Neuronal stem cell (in vitro differentiated cells): ENCODE measurements at regions not wholly inside any gene's neighbourhood (a gene's known extent, or its start where the extent isn't known, plus 50 kb on each side); places are given as distances from the start of the nearest gene placed in this dataset.

ENCODE experiments used
- DNase-seq: peaks from one replicate; pipeline ENCODE4 v3.0.0-alpha.2; 2013; ENCODE audit warnings: low spot score
- H2AFZ ChIP-seq: one replicate; pipeline ENCODE4 v1.6.1; 2013; ENCODE audit warnings: mild to moderate bottlenecking, low read length, inconsistent platforms
- H2AK5ac ChIP-seq: 2 replicates; pipeline ENCODE4 v1.6.1; 2013; ENCODE audit warnings: low read depth, mild to moderate bottlenecking, inconsistent platforms, low read length, moderate library complexity, mixed read lengths
- H2BK120ac ChIP-seq: 2 replicates; pipeline ENCODE4 v1.6.1; 2013; ENCODE audit warnings: low read depth, mild to moderate bottlenecking, inconsistent platforms, low read length, moderate library complexity, mixed read lengths
- H2BK12ac ChIP-seq: one replicate; pipeline ENCODE4 v1.6.1; 2013; ENCODE audit warnings: low read length, inconsistent platforms
- H2BK15ac ChIP-seq: 2 replicates; pipeline ENCODE4 v1.6.1; 2013; ENCODE audit warnings: mild to moderate bottlenecking, low read length, inconsistent platforms, mixed read lengths
- H2BK5ac ChIP-seq: one replicate; pipeline ENCODE4 v1.6.1; 2013; ENCODE audit warnings: inconsistent platforms, mild to moderate bottlenecking, low read length, moderate library complexity
- H3K14ac ChIP-seq: one replicate; pipeline ENCODE4 v1.6.1; 2013; ENCODE audit warnings: low read length, inconsistent platforms
- H3K18ac ChIP-seq: 2 replicates; pipeline ENCODE4 v1.6.1; 2013; ENCODE audit warnings: low read length, inconsistent platforms
- H3K23ac ChIP-seq: 2 replicates; pipeline ENCODE4 v1.6.1; 2013; ENCODE audit warnings: low read depth, mild to moderate bottlenecking, mixed read lengths, low read length, inconsistent platforms; ENCODE audit not compliant: poor library complexity
- H3K27ac ChIP-seq: replicated peaks from 3 replicates; pipeline ENCODE4 v1.5.1; 2013; ENCODE audit warnings: low read length, inconsistent platforms
- H3K27me3 ChIP-seq, 3 experiments: 2 replicates each; pipeline ENCODE4 v1.6.1; 2013; ENCODE audit warnings: low read length in 3 of 3, mild to moderate bottlenecking in 2 of 3, inconsistent platforms in 1 of 3, low read depth in 1 of 3, mixed read lengths in 1 of 3, moderate library complexity in 1 of 3; ENCODE audit not compliant: control insufficient read depth in 3 of 3, insufficient read depth in 3 of 3
- H3K36me3 ChIP-seq, 2 donors: replicated peaks in 1 of 2; 2 replicates each; pipeline ENCODE4 v1.6.1; 2013; ENCODE audit warnings: low read length in 2 of 2; ENCODE audit not compliant: control insufficient read depth in 2 of 2, insufficient read depth in 2 of 2
- H3K4ac ChIP-seq: 2 replicates; pipeline ENCODE4 v1.6.1; 2013; ENCODE audit warnings: inconsistent platforms, mild to moderate bottlenecking, low read length, moderate library complexity
- H3K4me1 ChIP-seq, 2 donors: 1 replicate in 1 of 2; 2 replicates in 1 of 2; pipeline ENCODE4 v1.6.1; 2013; ENCODE audit warnings: low read length in 2 of 2, low read depth in 1 of 2; ENCODE audit not compliant: control insufficient read depth in 2 of 2, insufficient read depth in 1 of 2
- H3K4me2 ChIP-seq: one replicate; pipeline ENCODE4 v1.6.1; 2013; ENCODE audit warnings: mild to moderate bottlenecking, low read length, inconsistent platforms; ENCODE audit not compliant: insufficient read depth, poor library complexity, severe bottlenecking
- H3K4me3 ChIP-seq, 2 donors: 2 replicates each; pipeline ENCODE4 v1.5.1; 2013; ENCODE audit warnings: low read length in 2 of 2, mild to moderate bottlenecking in 2 of 2, inconsistent platforms in 1 of 2, moderate library complexity in 1 of 2
- H3K79me1 ChIP-seq: one replicate; pipeline ENCODE4 v1.6.1; 2013; ENCODE audit warnings: low read depth, mild to moderate bottlenecking, inconsistent platforms, low read length, moderate library complexity
- H3K9ac ChIP-seq: one replicate; pipeline ENCODE4 v1.6.1; 2013; ENCODE audit warnings: mild to moderate bottlenecking, low read depth, low read length, inconsistent platforms; ENCODE audit not compliant: poor library complexity
- H3K9me3 ChIP-seq, 2 donors: replicated peaks in 1 of 2; 2 replicates each; pipeline versions ENCODE3 to v1.6.1; 2013; ENCODE audit warnings: low read length in 2 of 2, mild to moderate bottlenecking in 2 of 2, inconsistent platforms in 1 of 2, low read depth in 1 of 2, mixed read lengths in 1 of 2, moderate library complexity in 1 of 2; ENCODE audit not compliant: control insufficient read depth in 2 of 2, insufficient read depth in 1 of 2
- H4K8ac ChIP-seq: one replicate; pipeline ENCODE4 v1.6.1; 2013; ENCODE audit warnings: low read depth, mild to moderate bottlenecking, inconsistent platforms, low read length, moderate library complexity
- H4K91ac ChIP-seq: one replicate; pipeline ENCODE4 v1.6.1; 2013; ENCODE audit warnings: low read length, low read depth, mild to moderate bottlenecking, inconsistent platforms; ENCODE audit not compliant: poor library complexity
- WGBS, 2 donors: extraction: QIAGEN DNeasy Blood & Tissue Kit; methylation state at CpG; one replicate each; pipeline ENCODE4 v1.1.7; 2013; ENCODE audit warnings: missing lambda C conversion rate in 2 of 2, mixed read lengths in 1 of 2; ENCODE audit not compliant: insufficient read length in 2 of 2, insufficient replicate concordance in 1 of 2; ENCODE audit errors: extremely low coverage in 2 of 2; 5-methylcytosine and 5-hydroxymethylcytosine counted together

DNA sequence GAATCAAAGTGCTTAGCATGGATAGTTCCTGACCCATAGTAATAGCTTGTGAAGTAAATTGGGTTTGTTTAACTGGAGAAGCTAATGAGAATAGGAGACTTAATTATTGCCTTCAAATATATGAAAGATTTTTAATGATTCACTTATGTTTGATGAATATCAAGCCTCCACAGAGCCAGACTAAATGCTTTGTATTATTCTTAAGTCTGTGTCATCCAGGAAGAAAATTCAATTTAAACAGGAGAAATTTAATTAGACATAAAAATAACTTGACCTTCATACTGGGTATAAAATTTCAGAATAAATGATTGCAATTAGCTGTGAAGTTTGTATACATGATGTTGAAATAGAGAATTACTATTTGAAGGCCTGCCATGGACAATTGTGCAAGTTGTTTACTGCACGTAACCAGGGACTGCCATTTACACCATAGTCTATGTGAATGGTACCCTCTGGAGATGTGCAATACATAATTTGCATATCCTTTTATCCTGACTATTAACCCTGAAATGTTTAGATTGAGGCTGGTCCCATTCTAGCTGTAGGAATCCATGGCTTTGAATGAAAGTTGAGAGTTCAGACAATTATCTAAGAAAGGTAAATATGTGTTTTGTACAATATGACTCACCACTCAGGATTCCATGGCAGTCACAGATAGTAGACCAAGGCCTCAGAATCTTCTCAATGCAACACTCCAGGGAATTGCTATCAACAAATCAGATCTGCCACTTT lies 133.5 kb upstream of the IL12B start:
- Histone ChIP-seq H3K4ac (no peak overlapping the region), H2AK5ac (no peak overlapping the region), H3K23ac (no peak overlapping the region), H3K27ac (no peak overlapping the region), H4K91ac (no peak overlapping the region), H3K18ac (no peak overlapping the region), H3K14ac (no peak overlapping the region), H2BK120ac (no peak overlapping the region), H2BK12ac (no peak overlapping the region), H2BK5ac (no peak overlapping the region), H4K8ac (no peak overlapping the region), H2BK15ac (no peak overlapping the region), H3K9ac (no peak overlapping the region), H3K4me1 (peaks cover 0 to 7% of the 10 kb centered on the region in 2 donors), H3K4me3 (no peak overlapping the region), H2AFZ (no peak overlapping the region), H3K79me1 (no peaks in the 10 kb centered on the region), H3K27me3 (no peaks in the 10 kb centered on the region), H3K4me2 (no peak overlapping the region), H3K9me3 (no peaks in the 10 kb centered on the region), H3K36me3 (no peaks in the 10 kb centered on the region)
- WGBS, 2 donors: no CpG with 5 or more reads among the region's 1 CpG
- no peak for DNase-seq

DNA sequence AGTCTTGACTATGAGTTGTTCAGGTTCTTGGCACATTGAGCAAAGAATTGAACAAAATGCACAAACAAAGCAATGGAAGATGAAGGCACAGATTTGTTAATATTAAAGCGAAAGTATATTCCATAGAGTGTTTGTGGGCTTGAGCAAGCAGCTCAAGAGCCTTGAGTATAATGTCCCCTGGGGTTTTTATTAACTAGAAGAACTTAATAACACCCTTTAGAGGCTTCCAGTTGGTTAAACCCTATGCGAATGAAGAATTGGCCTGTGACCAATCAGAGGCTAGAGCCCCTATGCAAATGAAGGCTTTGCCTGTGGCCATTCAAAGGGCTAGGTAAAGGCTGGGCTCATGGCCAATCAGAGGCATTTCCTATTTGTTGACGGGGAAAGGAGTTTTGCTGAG lies 135.3 kb upstream of the IL12B start:
- Histone ChIP-seq H3K4me2 (no peak overlapping the region), H2BK15ac (no peak overlapping the region), H3K4ac (no peak overlapping the region), H3K9me3 (no peaks in the 10 kb centered on the region), H3K4me3 (no peak overlapping the region), H2BK5ac (no peak overlapping the region), H2BK12ac (no peak overlapping the region), H2BK120ac (no peak overlapping the region), H3K4me1 (peaks cover 0 to 6% of the 10 kb centered on the region in 2 donors), H3K27me3 (no peaks in the 10 kb centered on the region), H3K9ac (no peak overlapping the region), H3K27ac (no peak overlapping the region), H4K8ac (no peak overlapping the region), H3K23ac (no peak overlapping the region), H4K91ac (no peak overlapping the region), H2AK5ac (no peak overlapping the region), H3K79me1 (no peaks in the 10 kb centered on the region), H3K14ac (no peak overlapping the region), H3K18ac (no peak overlapping the region), H2AFZ (no peak overlapping the region), H3K36me3 (no peaks in the 10 kb centered on the region)
- no peak for DNase-seq
- no CpG with 5 or more reads among the region's 3 CpGs for WGBS, 2 donors

DNA sequence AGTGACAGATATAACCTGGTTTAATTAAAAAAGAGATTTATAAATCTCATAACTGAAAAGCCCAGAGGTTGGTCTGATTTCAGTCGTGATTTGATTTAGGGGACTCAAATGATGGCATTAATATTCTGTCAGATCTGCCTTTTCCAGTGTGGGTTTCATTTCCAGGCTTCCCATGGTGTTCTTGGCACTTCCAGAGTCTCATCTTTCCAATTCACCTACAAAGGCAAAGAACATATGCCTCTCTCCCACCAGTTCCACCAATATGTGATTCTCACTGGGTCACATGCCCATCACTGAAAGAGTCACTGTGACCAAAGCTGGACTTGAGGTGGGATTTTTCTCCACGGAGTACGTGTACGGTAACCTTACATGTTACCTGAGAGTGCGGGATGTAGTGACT lies 137.4 kb upstream of the IL12B start:
- Histone ChIP-seq H3K4ac (no peak overlapping the region), H3K18ac (no peak overlapping the region), H2BK12ac (no peak overlapping the region), H2BK5ac (no peak overlapping the region), H2AK5ac (no peak overlapping the region), H3K9me3 (no peaks in the 10 kb centered on the region), H3K4me3 (no peak overlapping the region), H3K23ac (no peak overlapping the region), H3K79me1 (no peaks in the 10 kb centered on the region), H3K9ac (no peak overlapping the region), H3K27me3 (no peaks in the 10 kb centered on the region), H2AFZ (no peak overlapping the region), H4K8ac (no peak overlapping the region), H4K91ac (no peak overlapping the region), H3K36me3 (no peaks in the 10 kb centered on the region), H3K14ac (no peak overlapping the region), H3K4me2 (no peak overlapping the region), H2BK120ac (no peak overlapping the region), H3K27ac (no peak overlapping the region), H3K4me1 (peaks cover 0 to 6% of the 10 kb centered on the region in 2 donors), H2BK15ac (no peak overlapping the region)
- no CpG with 5 or more reads among the region's 5 CpGs for WGBS, 2 donors
- DNase-seq: no peak

DNA sequence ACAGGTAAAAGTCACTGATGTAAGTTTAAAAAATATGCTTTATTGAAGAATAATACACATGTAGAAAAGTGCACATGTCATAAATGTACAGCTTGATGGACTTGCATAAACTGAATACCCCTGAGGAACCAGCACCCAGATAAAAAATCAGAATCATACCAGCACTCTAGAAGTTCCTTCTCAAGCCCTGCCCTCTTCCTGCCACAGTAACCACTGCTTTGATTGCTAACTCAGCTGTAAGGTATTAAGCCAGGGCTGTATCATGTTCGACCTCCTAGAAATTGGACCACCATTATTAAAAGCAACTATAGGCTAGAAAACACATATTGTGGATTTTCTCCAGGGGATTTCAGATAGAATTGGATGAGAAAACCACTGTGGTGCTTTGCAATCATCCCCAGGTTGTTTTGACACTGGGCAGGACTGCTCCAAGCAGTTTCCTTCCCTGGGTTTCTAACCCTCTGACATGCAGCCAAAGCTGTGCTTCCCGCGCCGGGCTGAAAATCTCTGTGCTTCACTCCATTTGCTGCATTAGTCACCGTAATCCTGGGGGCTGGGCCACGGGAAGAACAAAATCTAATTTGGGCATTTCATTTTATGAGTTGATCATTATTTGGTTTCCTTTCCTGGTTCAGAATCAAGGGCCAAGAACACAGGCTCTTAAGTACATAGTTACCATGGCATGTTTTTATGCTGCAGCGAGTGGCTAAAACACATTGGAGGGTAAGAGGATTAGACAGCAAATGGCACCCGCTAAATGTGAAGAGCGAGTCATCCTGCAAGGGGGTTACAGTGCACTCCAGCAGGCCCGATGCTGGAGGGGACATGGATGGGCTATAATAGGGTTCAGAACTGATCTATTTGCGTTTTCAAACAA lies 139.4 kb upstream of the IL12B start:
- Histone ChIP-seq H2BK5ac (no peak overlapping the region), H2BK15ac (no peak overlapping the region), H3K23ac (no peak overlapping the region), H4K8ac (no peak overlapping the region), H3K14ac (no peak overlapping the region), H3K4me3 (no peak overlapping the region), H4K91ac (no peak overlapping the region), H2BK12ac (no peak overlapping the region), H2AFZ (no peak overlapping the region), H3K4me2 (no peak overlapping the region), H3K9ac (no peak overlapping the region), H3K27ac (no peak overlapping the region), H3K4ac (no peak overlapping the region), H2AK5ac (no peak overlapping the region), H3K4me1 (peaks cover 0 to 1% of the 10 kb centered on the region in 2 donors), H3K27me3 (no peaks in the 10 kb centered on the region), H3K18ac (no peak overlapping the region), H2BK120ac (no peak overlapping the region), H3K9me3 (no peaks in the 10 kb centered on the region), H3K36me3 (no peaks in the 10 kb centered on the region), H3K79me1 (no peaks in the 10 kb centered on the region)
- WGBS, 2 donors: no CpG with 5 or more reads among the region's 11 CpGs
- no peak for DNase-seq
